ENCODE measurements at regions not wholly inside any gene's neighbourhood (a gene's known extent, or its start where the extent isn't known, plus 50 kb on each side); places are given as distances from the start of the nearest gene placed in this dataset.

DNA sequence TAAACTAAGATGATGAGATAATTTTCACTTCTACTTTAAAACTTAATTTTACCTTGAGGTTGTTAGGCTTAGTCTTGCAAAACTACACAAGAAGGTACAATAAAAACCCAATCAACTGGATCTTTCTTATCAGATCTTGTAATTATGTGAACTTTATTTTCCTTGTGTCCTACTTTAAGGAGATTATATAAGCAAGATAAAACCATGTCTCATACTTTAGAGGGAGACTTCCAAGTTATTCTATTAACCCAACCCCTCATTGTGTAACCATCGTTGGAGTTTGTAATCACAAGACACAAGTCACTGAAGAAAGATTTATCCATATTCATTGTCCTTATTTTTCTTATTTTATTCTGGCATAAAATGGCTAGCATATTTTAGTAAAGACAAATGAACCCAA is 165.6 kb downstream of the SERPINI1 start:
- TF ChIP-seq, protein P1, sequence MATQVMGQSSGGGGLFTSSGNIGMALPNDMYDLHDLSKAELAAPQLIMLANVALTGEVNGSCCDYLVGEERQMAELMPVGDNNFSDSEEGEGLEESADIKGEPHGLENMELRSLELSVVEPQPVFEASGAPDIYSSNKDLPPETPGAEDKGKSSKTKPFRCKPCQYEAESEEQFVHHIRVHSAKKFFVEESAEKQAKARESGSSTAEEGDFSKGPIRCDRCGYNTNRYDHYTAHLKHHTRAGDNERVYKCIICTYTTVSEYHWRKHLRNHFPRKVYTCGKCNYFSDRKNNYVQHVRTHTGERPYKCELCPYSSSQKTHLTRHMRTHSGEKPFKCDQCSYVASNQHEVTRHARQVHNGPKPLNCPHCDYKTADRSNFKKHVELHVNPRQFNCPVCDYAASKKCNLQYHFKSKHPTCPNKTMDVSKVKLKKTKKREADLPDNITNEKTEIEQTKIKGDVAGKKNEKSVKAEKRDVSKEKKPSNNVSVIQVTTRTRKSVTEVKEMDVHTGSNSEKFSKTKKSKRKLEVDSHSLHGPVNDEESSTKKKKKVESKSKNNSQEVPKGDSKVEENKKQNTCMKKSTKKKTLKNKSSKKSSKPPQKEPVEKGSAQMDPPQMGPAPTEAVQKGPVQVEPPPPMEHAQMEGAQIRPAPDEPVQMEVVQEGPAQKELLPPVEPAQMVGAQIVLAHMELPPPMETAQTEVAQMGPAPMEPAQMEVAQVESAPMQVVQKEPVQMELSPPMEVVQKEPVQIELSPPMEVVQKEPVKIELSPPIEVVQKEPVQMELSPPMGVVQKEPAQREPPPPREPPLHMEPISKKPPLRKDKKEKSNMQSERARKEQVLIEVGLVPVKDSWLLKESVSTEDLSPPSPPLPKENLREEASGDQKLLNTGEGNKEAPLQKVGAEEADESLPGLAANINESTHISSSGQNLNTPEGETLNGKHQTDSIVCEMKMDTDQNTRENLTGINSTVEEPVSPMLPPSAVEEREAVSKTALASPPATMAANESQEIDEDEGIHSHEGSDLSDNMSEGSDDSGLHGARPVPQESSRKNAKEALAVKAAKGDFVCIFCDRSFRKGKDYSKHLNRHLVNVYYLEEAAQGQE (IDR thresholded peaks at IDR 0.05; ENCODE audit: insufficient read depth in 1 of 2, low read depth in 2 of 2, low read length in 2 of 2): no peak
- no peak for TF ChIP-seq POLR2AphosphoS5 (IDR thresholded peaks at IDR 0.05; ENCODE audit: low read depth, low read length)
- no peak for TF ChIP-seq TAF1 (IDR thresholded peaks at IDR 0.05; ENCODE audit: borderline replicate concordance, insufficient read depth, low read length)
